Stomach (tissue), 8 donors: ENCODE measurements at regions not wholly inside any gene's neighbourhood (a gene's known extent, or its start where the extent isn't known, plus 50 kb on each side); places are given as distances from the start of the nearest gene placed in this dataset.
A peak's percentile ranks its signal among the peaks of the same experiment; 100 is the strongest.
"Not testable (repeated sequence)": the region's sequence is repeated elsewhere in the genome, so short reads cannot be mapped to it uniquely, and the experiment has no call there.

ENCODE experiments used
- DNase-seq, 2 donors: peaks; one replicate each; pipeline versions ENCODE4 v3.0.0 to v3.0.0-alpha.2; 2013 to 2019
- H3K27ac ChIP-seq, 5 donors: fragments of 200-600 bp in 4 of 5; sonication (generic) in 4 of 5; one replicate each; pipeline ENCODE4 v1.5.1; 2013 to 2019; ENCODE audit warnings: mild to moderate bottlenecking in 1 of 5, moderate library complexity in 1 of 5
- H3K27me3 ChIP-seq, 3 donors: fragments of 200-600 bp; sonication (generic); one replicate each; pipeline ENCODE4 v1.5.1; 2017 to 2019; ENCODE audit warnings: mixed run types in 1 of 3
- H3K36me3 ChIP-seq, 4 donors: fragments of 200-600 bp; sonication (generic); 1 replicate in 3 of 4; 2 replicates in 1 of 4; pipeline ENCODE4 v1.5.1; 2016 to 2019
- H3K4me1 ChIP-seq, 4 donors: fragments of 200-600 bp; sonication (generic); one replicate each; pipeline ENCODE4 v1.5.1; 2016 to 2019
- H3K4me3 ChIP-seq, 4 donors: fragments of 200-600 bp; sonication (generic) in 3 of 4; one replicate each; pipeline ENCODE4 v1.5.1; 2016 to 2019; ENCODE audit warnings: mild to moderate bottlenecking in 1 of 4
- H3K9me3 ChIP-seq, 4 donors: fragments of 200-600 bp; sonication (generic); one replicate each; pipeline ENCODE4 v1.5.1; 2016 to 2019
- CTCF ChIP-seq, 7 experiments: fragments of 450-650 bp in 4 of 7; fragments of 200-600 bp in 3 of 7; sonication (generic) in 3 of 7; IDR thresholded peaks; one replicate each; pipeline ENCODE4 v1.5.1; 2016 to 2019; ENCODE audit warnings: antibody characterized with exemption in 7 of 7, control low read depth in 2 of 7, mild to moderate bottlenecking in 1 of 7
- EP300 ChIP-seq: sonication (generic); formaldehyde crosslinking; IDR thresholded peaks from one replicate; pipeline ENCODE4 v1.6.1; 2017; ENCODE audit warnings: antibody characterized with exemption
- POLR2A ChIP-seq, 4 donors: fragments of 450-650 bp; IDR thresholded peaks; one replicate each; pipeline ENCODE4 v1.6.1; 2016; ENCODE audit warnings: antibody characterized with exemption in 4 of 4, control low read depth in 2 of 4, mild to moderate bottlenecking in 1 of 4, moderate library complexity in 1 of 4
- POLR2AphosphoS5 ChIP-seq, 3 donors: sonication (generic); formaldehyde crosslinking; IDR thresholded peaks; one replicate each; pipeline ENCODE4 v1.6.1; 2016; ENCODE audit warnings: antibody characterized with exemption in 3 of 3
- WGBS, 5 donors: extraction: QIAGEN DNeasy Blood & Tissue Kit in 3 of 5; methylation state at CpG; one replicate each; pipeline versions ENCODE4 v1.1.5 to v1.1.7; 2013 to 2018; 5-methylcytosine and 5-hydroxymethylcytosine counted together
- intact Hi-C: fragments of 100-400 bp; cut with DNase I; formaldehyde crosslinking; loops from one replicate; pipeline ENCODE4 v1.15.1; 2023; ENCODE audit warnings: low total_unique reads
- donor health status: healthy with polysubstance abuse.
- donor health status: Bipolar disorder and iron deficiency.
- donor health status: healthy.

DNA sequence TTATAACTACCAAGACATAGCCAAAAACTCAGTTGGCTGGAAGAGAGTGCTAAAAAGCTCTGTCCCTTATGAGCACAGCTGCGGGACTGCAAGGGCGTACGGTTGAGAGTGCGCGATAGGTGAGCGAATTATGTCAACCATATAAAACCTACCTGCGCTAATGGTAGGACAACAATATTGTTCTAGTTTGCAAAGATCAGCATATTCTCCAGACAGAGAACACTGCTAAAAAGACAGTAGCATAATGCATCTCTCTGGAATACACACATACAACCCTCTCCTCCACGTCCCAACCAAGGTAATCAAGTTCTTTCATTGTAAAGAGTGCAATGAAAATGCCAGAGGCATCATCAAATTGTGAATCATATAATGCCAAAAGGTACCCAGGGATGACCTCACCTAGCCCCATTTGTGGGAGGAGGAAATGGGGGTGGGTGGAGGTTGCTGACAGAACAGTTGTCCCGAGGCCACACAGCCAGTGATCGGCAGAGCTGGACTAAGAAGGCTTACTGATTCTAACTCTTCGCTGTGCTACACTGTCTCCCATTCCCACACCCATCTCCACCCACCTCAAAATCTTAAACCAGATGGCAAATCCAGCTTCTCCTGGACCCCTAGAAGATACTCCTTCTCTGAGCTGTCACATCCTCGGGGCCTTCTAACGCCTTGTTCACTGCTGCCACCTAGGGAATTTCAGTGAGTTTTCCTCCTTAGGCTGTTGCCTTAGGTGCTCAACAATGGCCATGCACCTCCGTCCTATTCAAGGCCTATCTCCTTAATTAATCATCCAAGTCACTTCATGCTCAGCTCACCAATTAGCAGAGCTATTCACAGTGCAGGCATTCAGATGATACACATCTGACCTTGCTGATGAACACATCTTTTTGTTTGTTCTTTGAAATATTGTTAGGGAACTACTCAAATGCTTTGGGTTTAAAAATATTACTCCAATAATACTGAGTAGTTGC, 60.7 kb downstream of the RPL22L1 start:
- H3K4me3 ChIP-seq: no peak overlapping the region
- 51 to 72% (median 62%) methylated on average over 14 of the region's 14 CpGs for WGBS, 5 donors
- intact Hi-C loops: no loop called here
- no peaks in the 10 kb centered on the region for H3K9me3 ChIP-seq
- no peaks in the 10 kb centered on the region for H3K27me3 ChIP-seq
- no peak overlapping the region for H3K27ac ChIP-seq
- peaks cover 0 to 21% (median 7%) of the 10 kb centered on the region in 4 donors for H3K4me1 ChIP-seq
- no peaks in the 10 kb centered on the region for H3K36me3 ChIP-seq
- peak in 1 of 2 donors; percentile 70 for DNase-seq
- TF ChIP-seq EP300: no peak
- peak in 3 of 7 experiments; percentile 18 to 30 (median 25) for TF ChIP-seq CTCF (IDR thresholded peaks at IDR 0.05)

- intact Hi-C loops: no loop called here
- no peak for DNase-seq
- peaks cover 0 to 21% (median 7%) of the 10 kb centered on the region in 4 donors for H3K4me1 ChIP-seq
- 76 to 92% (median 89%) methylated on average over 5 of the region's 5 CpGs for WGBS, 5 donors
- H3K36me3 ChIP-seq: no peaks in the 10 kb centered on the region
- no peak overlapping the region for H3K4me3 ChIP-seq
- no peaks in the 10 kb centered on the region for H3K9me3 ChIP-seq
- no peak overlapping the region for H3K27ac ChIP-seq
- no peak for TF ChIP-seq EP300
- TF ChIP-seq CTCF (IDR thresholded peaks at IDR 0.05): no peak
- no peak for TF ChIP-seq POLR2AphosphoS5 (IDR thresholded peaks at IDR 0.05)
- TF ChIP-seq POLR2A (IDR thresholded peaks at IDR 0.05): no peak
- no peaks in the 10 kb centered on the region for H3K27me3 ChIP-seq
These were observed 62.0 kb downstream of the RPL22L1 start for GRCh38 chr3:170808041-170808440.

- peaks cover 0 to 13% (median 3%) of the 10 kb centered on the region in 4 donors for H3K4me1 ChIP-seq
- H3K27me3 ChIP-seq: no peaks in the 10 kb centered on the region
- no peaks in the 10 kb centered on the region for H3K36me3 ChIP-seq
- no peak overlapping the region for H3K4me3 ChIP-seq
- no peaks in the 10 kb centered on the region for H3K9me3 ChIP-seq
- 87 to 96% (median 92%) methylated on average over 2 of the region's 2 CpGs for WGBS, 5 donors
- TF ChIP-seq POLR2A (IDR thresholded peaks at IDR 0.05) (no peak), CTCF (IDR thresholded peaks at IDR 0.05) (no peak), POLR2AphosphoS5 (IDR thresholded peaks at IDR 0.05) (no peak), EP300 (no peak)
- intact Hi-C loops: no loop called here
- DNase-seq: no peak
- no peak overlapping the region for H3K27ac ChIP-seq
These were observed 63.3 kb downstream of the RPL22L1 start for GRCh38 chr3:170806676-170807075.

DNA sequence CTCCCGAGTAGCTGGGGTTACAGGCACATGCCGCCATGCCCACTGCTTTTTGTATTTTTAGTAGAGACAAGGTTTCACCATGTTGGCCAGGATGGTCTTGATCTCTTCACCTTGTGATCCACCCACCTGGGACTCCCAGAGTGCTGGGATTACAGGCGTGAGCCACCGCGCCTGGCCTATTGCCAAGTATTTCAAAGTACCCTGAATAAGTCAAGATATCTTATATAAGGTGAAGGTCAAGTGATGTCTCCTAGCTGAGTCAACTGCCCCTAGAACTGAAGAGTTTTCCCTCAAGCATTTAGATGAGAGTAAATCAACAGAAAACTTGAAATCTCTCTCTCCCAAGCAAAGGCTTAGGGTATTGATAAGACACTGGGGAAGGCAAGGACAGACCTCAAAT, 63.9 kb downstream of the RPL22L1 start:
- Histone ChIP-seq H3K4me1 (peaks cover 0 to 8% (median 3%) of the 10 kb centered on the region in 4 donors), H3K36me3 (no peaks in the 10 kb centered on the region), H3K27ac (no peak overlapping the region), H3K4me3 (no peak overlapping the region), H3K27me3 (no peaks in the 10 kb centered on the region), H3K9me3 (no peaks in the 10 kb centered on the region)
- intact Hi-C loops: no loop called here
- no peak for TF ChIP-seq POLR2A (IDR thresholded peaks at IDR 0.05)
- TF ChIP-seq CTCF (IDR thresholded peaks at IDR 0.05): no peak
- no peak for TF ChIP-seq POLR2AphosphoS5 (IDR thresholded peaks at IDR 0.05)
- TF ChIP-seq EP300: no peak
- 87 to 100% (median 91%) methylated on average over 2 to 5 of the region's 5 CpGs for WGBS, 5 donors
- no peak for DNase-seq

- DNase-seq, H3K27ac ChIP-seq, H3K36me3 ChIP-seq, H3K4me3 ChIP-seq, H3K9me3 ChIP-seq, intact Hi-C loops, H3K27me3 ChIP-seq, H3K4me1 ChIP-seq: not testable (repeated sequence)
- 88 to 94% (median 93%) methylated on average over 1 of the region's 1 CpG for WGBS, 5 donors
These were observed 64.7 kb downstream of the RPL22L1 start for GRCh38 chr3:170805296-170805695.

- H3K4me3 ChIP-seq, H3K9me3 ChIP-seq, H3K27me3 ChIP-seq, DNase-seq, H3K27ac ChIP-seq, H3K4me1 ChIP-seq, intact Hi-C loops, H3K36me3 ChIP-seq: not testable (repeated sequence)
- WGBS, 5 donors: 24 to 50% (median 41%) methylated on average over 1 of the region's 1 CpG
These were observed 65.4 kb downstream of the RPL22L1 start for GRCh38 chr3:170804634-170805033.
